HG03060 (cell line): ENCODE measurements at regions not wholly inside any gene's neighbourhood (a gene's known extent, or its start where the extent isn't known, plus 50 kb on each side); places are given as distances from the start of the nearest gene placed in this dataset.
"Not testable (repeated sequence)": the region's sequence is repeated elsewhere in the genome, so short reads cannot be mapped to it uniquely, and the experiment has no call there.

Experiments used
- ATAC-seq: cut with Tn5 transposase; IDR thresholded peaks from one replicate; pipeline ENCODE4 v1.9.1; 2021; ENCODE audit warnings: low read depth, moderate number of reproducible peaks; ENCODE audit not compliant: unreplicated experiment

- ATAC-seq, result no peak
Observed at GRCh38 chr7:125336326-125336725, 406.7 kb upstream of the POT1 start.

DNA sequence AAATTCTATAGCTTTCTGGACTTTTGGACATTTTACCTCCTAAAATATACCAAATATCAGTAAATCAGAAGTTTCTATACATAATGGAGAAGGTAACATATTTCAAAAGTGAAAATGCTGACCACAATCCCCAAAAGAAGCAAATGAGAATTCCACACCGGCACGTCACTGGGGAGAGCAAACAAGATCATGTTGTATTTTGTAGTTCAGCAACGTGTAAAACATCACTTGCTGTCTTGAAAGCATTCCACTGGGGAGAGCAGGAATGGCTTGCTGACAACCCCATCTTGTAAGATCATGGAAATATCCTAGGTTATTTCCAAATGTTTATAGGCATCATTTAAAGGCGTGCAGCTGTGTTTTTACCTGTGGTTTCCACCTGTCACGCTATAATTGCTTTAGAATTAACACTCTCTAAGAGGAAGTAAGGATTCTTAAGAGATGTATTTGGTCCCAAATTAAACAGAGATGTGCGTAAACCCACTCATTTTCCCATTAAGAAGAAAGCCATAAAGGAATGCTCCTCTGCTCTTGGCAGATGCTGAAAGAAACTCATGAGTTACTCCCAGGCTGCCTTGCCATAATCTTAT, 397.1 kb upstream of the POT1 start:
- no peak for ATAC-seq

- no peak for ATAC-seq
Observed at GRCh38 chr7:125316466-125316865, 386.8 kb upstream of the POT1 start.

- no peak for ATAC-seq
Observed at GRCh38 chr7:125299003-125299765, 369.6 kb upstream of the POT1 start.

DNA sequence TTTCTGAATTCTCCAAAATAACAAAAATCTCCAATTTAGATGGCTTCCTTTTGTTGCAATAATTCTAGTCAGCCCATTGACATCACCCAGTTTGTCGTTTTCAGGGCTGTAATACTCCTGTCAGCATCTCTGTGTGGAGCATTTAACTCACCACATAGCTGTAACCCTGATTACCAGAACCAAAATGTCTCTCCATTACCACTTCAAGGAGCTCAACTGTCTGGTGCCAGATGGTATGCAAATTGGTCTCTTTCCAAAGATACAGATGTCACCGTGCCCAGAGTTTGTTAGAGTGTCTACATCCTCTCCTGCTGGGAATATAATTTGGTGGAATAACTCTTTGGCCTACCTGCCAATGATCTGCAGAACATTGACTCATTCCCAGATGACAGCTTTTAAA, 350.3 kb upstream of the POT1 start:
- ATAC-seq, result no peak

GRCh38 chr7:125278318-125278717, 348.7 kb upstream of the POT1 start:
- ATAC-seq, result no peak

DNA sequence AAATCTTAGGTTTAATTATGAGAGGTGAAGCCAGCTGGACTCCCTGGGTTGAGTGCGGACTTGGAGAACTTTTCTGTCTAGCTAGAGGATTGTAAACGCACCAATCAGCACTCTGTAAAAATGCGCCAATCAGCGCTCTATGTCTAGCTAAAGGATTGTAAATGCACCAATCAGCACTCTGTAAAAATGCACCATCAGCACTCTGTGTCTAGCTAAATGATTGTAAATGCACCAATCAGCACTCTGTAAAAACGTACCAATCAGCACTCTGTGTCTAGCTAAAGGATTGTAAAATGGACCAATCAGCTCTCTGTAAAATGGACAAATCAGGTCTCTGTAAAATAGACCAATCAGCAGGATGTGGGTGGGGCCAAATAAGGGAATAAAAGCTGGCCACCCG, 345.1 kb upstream of the POT1 start:
- ATAC-seq, result not testable (repeated sequence)

DNA sequence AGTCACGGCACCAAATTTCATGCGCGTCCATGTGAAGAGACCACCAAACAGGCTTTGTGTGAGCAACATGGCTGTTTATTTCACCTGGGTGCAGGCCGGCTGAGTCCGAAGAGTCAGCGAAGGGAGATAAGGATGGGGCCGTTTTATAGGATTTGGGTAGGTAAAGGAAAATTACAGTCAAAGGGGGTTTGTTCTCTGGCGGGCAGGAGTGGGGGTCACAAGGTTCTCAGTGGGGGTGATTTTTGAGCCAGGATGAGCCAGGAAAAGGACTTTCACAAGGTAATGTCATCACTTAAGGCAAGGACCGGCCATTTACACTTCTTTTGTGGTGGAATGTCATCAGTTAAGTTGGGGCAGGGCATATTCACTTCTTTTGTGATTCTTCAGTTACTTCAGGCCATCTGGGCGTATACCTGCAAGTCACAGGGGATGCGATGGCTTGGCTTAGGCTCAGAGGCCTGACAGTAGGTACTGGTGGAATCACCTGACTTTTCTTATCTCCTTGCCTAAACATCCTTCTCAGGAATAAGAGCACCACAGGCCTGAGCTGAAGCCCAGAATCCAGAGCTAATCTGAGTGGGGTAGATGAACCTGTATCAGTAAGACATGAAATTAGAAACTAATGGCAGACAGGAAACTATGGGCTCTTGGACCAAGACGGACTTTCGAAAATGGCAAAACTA, 334.7 kb upstream of the POT1 start:
- not testable (repeated sequence) for ATAC-seq

DNA sequence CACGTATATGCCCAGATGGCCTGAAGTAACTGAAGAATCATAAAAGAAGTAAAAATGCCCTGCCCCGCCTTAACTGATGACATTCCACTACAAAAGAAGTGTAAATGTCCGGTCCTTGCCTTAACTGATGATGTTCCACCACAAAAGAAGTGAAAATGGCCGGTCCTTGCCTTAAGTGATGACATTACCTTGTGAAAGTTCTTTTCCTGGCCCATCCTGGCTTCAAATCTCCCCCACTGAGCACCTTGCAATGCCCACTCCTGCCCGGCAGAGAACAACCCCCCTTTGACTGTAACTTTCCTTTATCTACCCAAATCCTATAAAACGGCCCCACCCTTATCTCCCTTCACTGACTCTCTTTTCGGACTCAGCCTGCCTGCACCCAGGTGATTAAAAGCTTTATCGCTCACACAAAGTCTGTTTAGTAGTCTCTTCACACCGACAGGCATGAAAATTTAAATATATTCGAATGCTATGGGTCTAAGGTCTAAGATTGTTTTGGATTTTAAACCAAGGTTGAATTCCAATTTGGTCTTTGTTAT, 329.3 kb upstream of the POT1 start:
- not testable (repeated sequence) for ATAC-seq

DNA sequence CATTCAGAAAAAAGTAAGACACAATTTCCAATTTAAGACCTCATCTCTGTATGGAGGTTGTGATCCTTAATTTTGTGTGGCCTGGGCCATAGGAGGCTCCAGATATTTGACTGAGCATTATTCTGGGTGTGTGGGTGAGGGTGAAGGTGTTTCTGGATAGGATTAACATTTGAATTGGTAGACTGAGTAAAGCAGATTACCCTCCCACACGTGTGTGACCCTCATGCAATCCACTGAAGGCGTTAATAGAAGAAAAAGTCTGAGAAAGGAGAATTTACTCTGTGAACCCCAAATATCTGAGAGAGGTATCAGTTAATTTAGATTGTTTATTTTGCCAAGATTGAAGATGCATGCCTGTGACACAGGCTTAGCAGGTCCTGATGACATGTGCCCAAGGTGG, 328.0 kb upstream of the POT1 start:
- no peak for ATAC-seq

DNA sequence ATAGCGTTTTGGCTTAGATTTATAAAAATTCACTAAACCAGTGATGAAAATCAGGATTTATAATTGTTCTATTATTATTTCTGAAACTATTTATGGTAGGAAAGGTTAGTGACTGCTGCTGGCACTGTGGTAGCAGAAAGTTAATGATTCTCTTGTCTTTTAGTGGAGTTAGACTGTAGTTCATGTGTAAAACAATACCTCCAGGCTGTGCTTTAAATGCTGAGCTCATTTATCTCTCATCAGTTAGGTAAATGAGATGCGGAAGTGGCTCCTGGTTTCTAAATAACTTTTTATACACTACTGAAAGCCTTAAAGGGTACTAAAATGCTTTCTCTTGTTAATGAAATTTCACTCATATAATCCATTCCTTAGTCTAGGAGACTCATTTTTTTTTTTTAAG, 326.8 kb upstream of the POT1 start:
- ATAC-seq, result no peak

GRCh38 chr7:125255810-125256209, 326.2 kb upstream of the POT1 start:
- no peak for ATAC-seq

- no peak for ATAC-seq
Observed at GRCh38 chr7:125254566-125254965, 324.9 kb upstream of the POT1 start.

DNA sequence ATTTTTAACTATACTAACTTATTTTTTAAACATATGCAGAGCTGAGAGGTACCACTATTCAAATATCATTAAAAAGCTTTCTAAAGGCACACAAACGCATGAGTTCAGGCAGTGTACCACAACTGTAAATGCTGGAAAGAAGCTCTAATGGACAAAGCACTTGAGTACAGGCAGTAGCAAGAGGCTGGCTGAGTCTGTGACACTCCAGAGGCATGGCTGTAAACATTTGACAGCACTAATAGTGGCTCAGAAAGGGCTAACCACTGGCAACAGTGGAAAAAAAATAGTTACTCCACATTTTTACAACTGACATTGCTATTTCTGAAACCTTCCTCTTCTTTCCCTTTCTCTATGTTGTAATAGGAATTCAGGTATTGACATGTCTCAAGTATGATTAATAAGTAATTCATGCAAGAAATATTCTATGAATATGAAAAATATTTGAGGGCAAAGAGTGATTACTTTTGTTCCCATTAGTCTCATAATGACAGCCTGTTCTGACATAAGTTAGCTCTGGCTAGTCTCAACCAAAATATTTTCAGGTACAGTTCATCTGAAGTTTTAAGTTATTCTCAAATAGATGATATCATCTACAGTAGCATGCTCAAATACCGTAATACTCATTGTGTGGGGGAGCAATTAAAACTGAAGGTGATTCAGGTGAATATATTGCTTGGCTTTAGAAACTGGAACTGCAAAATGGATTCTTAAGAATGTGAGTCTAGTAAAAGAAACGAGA, 324.0 kb upstream of the POT1 start:
- no peak for ATAC-seq

GRCh38 chr7:125247514-125248098, 318.0 kb upstream of the POT1 start:
- no peak for ATAC-seq

- ATAC-seq, result no peak
Observed at GRCh38 chr7:125246706-125247105, 317.1 kb upstream of the POT1 start.

DNA sequence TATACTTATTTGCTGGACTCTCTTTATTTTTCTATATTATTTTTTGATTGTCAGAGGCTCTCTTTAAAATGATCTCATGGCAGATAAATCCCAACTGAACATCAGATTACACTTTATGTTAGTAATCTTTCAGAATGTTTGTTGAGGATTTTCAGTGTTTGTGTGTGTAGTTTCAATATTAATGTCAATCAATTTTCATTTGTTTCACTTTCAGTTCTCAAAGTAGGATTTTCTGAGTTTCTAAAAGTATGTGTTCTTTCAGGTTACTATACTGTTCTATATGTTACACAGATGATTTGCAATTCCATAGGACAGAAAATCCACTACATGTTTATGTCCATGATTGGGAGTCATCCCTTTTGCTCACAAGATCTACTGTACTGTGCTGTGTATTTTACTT, 311.9 kb upstream of the POT1 start:
- ATAC-seq, result no peak

DNA sequence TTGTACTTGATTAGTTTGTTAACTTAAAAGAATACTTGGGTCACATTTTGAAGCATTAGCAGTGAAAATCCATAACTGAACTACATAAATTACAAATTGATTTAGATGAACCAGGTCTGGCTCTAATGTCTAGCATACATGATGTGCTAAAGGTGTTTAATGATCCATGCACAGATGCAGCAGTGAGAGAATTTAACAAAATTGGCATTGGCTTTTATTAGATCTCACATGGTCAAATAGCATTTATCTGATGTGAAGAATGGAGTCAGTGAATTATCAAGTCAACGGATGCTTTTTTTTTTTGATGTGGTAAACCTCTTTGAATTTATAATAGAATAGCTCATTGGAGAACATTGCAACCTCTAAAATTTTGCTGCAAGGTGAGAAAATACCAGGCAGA, 293.0 kb upstream of the POT1 start:
- no peak for ATAC-seq

DNA sequence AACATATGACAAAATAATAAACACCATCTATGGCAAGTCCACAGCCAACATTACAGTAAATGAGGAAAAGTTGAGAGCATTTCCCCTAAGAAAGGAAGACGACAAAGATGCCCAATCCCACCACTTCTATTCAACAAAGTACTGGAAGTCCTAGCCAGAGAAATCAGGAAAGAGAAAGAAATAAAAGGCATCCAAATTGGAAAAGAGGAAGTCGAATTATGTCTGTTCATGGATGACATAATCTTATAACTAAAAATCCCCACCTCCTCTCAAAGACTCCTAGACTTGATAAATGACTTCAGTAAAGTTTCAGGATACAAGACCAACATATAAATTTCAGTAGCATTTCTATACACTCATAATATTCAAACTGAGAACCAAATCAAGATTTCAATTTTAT, 288.5 kb upstream of the POT1 start:
- no peak for ATAC-seq

DNA sequence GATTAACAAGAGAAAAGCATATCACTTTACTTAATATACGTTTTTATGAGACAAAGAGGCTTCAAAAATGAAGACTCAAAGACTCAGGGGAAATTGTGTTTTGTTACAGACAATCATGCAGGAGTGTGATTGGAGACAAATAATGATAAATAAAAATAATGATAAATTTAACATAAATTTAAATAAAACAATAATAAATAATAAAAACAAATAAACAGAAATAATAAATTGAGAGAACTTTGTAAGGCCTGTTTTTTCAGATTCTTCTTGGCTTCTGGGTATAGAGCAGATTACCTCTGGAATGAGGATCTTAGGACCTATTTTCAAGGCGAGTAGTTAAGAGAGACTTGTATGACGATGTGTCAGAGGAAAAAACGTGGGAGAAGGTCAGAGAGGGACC, 271.4 kb upstream of the POT1 start:
- no peak for ATAC-seq
